Activated CD8-positive, alpha-beta T cell treated with anti-CD3 and anti-CD28 coated beads, Interleukin-2, amount 10 ng/mL, durations not matched to agents 7 days and 5 days (primary cell): ENCODE measurements at regions not wholly inside any gene's neighbourhood (a gene's known extent, or its start where the extent isn't known, plus 50 kb on each side); places are given as distances from the start of the nearest gene placed in this dataset.

ENCODE experiments used
- ATAC-seq: fragments of 150-1000 bp; cut with Tn5 transposase; one replicate; pipeline ENCODE4 v1.10.0; 2021; ENCODE audit warnings: moderate library complexity
- CTCF ChIA-PET: fragments of 350-600 bp; sonication (Branson Sonifier 250); formaldehyde crosslinking; loops from one replicate; lab custom pipeline; 2021; ENCODE audit warnings: antibody characterized with exemption; lab: Charles Lee
- POLR2A ChIA-PET: fragments of 350-600 bp; sonication (Branson Sonifier 250); formaldehyde crosslinking; loops from one replicate; lab custom pipeline; 2021; ENCODE audit warnings: antibody characterized with exemption; lab: Charles Lee
- DNase-seq: peaks from one replicate; pipeline ENCODE4 v3.0.0-alpha.2; 2020
- H3K27ac Mint-ChIP-seq: one replicate; pipeline ENCODE4 v1.8.0; 2021; ENCODE audit warnings: mild to moderate bottlenecking, mixed read lengths
- H3K27me3 Mint-ChIP-seq: one replicate; pipeline ENCODE4 v1.8.0; 2021; ENCODE audit warnings: low read depth, mixed read lengths
- H3K36me3 Mint-ChIP-seq: one replicate; pipeline ENCODE4 v1.8.0; 2021; ENCODE audit warnings: low read depth, mixed read lengths
- H3K4me1 Mint-ChIP-seq: one replicate; pipeline ENCODE4 v1.8.0; 2021; ENCODE audit warnings: low read depth, mixed read lengths
- H3K4me3 Mint-ChIP-seq: one replicate; pipeline ENCODE4 v1.8.0; 2021; ENCODE audit warnings: mild to moderate bottlenecking, mixed read lengths
- H3K9me3 Mint-ChIP-seq: one replicate; pipeline ENCODE4 v1.8.0; 2022; ENCODE audit warnings: mixed read lengths; ENCODE audit not compliant: insufficient read depth

GRCh38 chr16:6229186-6229585 lies 1103.5 kb upstream of the RBFOX1 start:
- Mint-ChIP-seq H3K27me3 (no peaks in the 10 kb centered on the region), H3K4me1 (no peaks in the 10 kb centered on the region), H3K27ac (no peak overlapping the region), H3K9me3 (peaks cover 4% of the 10 kb centered on the region), H3K36me3 (no peaks in the 10 kb centered on the region), H3K4me3 (no peak overlapping the region)
- ATAC-seq (no peak), DNase-seq (no peak)
- ChIA-PET POLR2A (no interaction called here), CTCF (no interaction called here)

- H3K27ac Mint-ChIP-seq, result no peak overlapping the region
- no peaks in the 10 kb centered on the region for H3K36me3 Mint-ChIP-seq
- H3K4me3 Mint-ChIP-seq, result no peak overlapping the region
- ChIA-PET POLR2A (no interaction called here), CTCF (no interaction called here)
- ATAC-seq (no peak), DNase-seq (no peak)
- H3K27me3 Mint-ChIP-seq, result no peaks in the 10 kb centered on the region
- no peaks in the 10 kb centered on the region for H3K9me3 Mint-ChIP-seq
- H3K4me1 Mint-ChIP-seq, result no peaks in the 10 kb centered on the region
Measured at GRCh38 chr16:6218855-6219254, 1113.8 kb upstream of the RBFOX1 start.

- ATAC-seq (no peak), DNase-seq (no peak)
- H3K9me3 Mint-ChIP-seq, result no peaks in the 10 kb centered on the region
- no peaks in the 10 kb centered on the region for H3K27me3 Mint-ChIP-seq
- no peaks in the 10 kb centered on the region for H3K4me1 Mint-ChIP-seq
- H3K27ac Mint-ChIP-seq, result no peak overlapping the region
- no peaks in the 10 kb centered on the region for H3K36me3 Mint-ChIP-seq
- POLR2A ChIA-PET, result no interaction called here
- H3K4me3 Mint-ChIP-seq, result no peak overlapping the region
- CTCF ChIA-PET, result no interaction called here
Measured at GRCh38 chr16:6216836-6217235, 1115.8 kb upstream of the RBFOX1 start.

- ChIA-PET POLR2A (no interaction called here), CTCF (no interaction called here)
- DNase-seq (no peak), ATAC-seq (no peak)
- no peaks in the 10 kb centered on the region for H3K36me3 Mint-ChIP-seq
- no peaks in the 10 kb centered on the region for H3K27me3 Mint-ChIP-seq
- H3K4me3 Mint-ChIP-seq, result no peak overlapping the region
- H3K4me1 Mint-ChIP-seq, result no peaks in the 10 kb centered on the region
- no peaks in the 10 kb centered on the region for H3K9me3 Mint-ChIP-seq
- H3K27ac Mint-ChIP-seq, result no peak overlapping the region
Measured at GRCh38 chr16:6211644-6212043, 1114.0 kb upstream of the EEF2KMT start.

GRCh38 chr16:6209355-6209930 lies 1111.8 kb upstream of the EEF2KMT start:
- CTCF ChIA-PET, result no interaction called here
- ATAC-seq (no peak), DNase-seq (no peak)
- no peaks in the 10 kb centered on the region for H3K27me3 Mint-ChIP-seq
- H3K36me3 Mint-ChIP-seq, result no peaks in the 10 kb centered on the region
- H3K27ac Mint-ChIP-seq, result no peak overlapping the region
- H3K9me3 Mint-ChIP-seq, result no peaks in the 10 kb centered on the region
- H3K4me1 Mint-ChIP-seq, result no peaks in the 10 kb centered on the region
- H3K4me3 Mint-ChIP-seq, result no peak overlapping the region
- POLR2A ChIA-PET, result no interaction called here

GRCh38 chr16:6207580-6207979 lies 1110.0 kb upstream of the EEF2KMT start:
- Mint-ChIP-seq H3K4me3 (no peak overlapping the region), H3K27me3 (no peaks in the 10 kb centered on the region), H3K4me1 (no peaks in the 10 kb centered on the region), H3K36me3 (no peaks in the 10 kb centered on the region), H3K27ac (no peak overlapping the region), H3K9me3 (no peaks in the 10 kb centered on the region)
- POLR2A ChIA-PET, result no interaction called here
- no peak for DNase-seq
- ATAC-seq, result no peak
- CTCF ChIA-PET, result no interaction called here

- no peak overlapping the region for H3K27ac Mint-ChIP-seq
- H3K4me3 Mint-ChIP-seq, result no peak overlapping the region
- H3K27me3 Mint-ChIP-seq, result no peaks in the 10 kb centered on the region
- ChIA-PET CTCF (no interaction called here), POLR2A (no interaction called here)
- DNase-seq (no peak), ATAC-seq (no peak)
- no peaks in the 10 kb centered on the region for H3K9me3 Mint-ChIP-seq
- H3K4me1 Mint-ChIP-seq, result no peaks in the 10 kb centered on the region
- no peaks in the 10 kb centered on the region for H3K36me3 Mint-ChIP-seq
Measured at GRCh38 chr16:6207124-6207523, 1109.5 kb upstream of the EEF2KMT start.

GRCh38 chr16:6206080-6206479 lies 1108.5 kb upstream of the EEF2KMT start:
- POLR2A ChIA-PET, result no interaction called here
- ATAC-seq (no peak), DNase-seq (no peak)
- no peaks in the 10 kb centered on the region for H3K27me3 Mint-ChIP-seq
- H3K27ac Mint-ChIP-seq, result no peak overlapping the region
- CTCF ChIA-PET, result no interaction called here
- H3K4me3 Mint-ChIP-seq, result no peak overlapping the region
- H3K9me3 Mint-ChIP-seq, result no peaks in the 10 kb centered on the region
- H3K36me3 Mint-ChIP-seq, result no peaks in the 10 kb centered on the region
- no peaks in the 10 kb centered on the region for H3K4me1 Mint-ChIP-seq

- ATAC-seq, result no peak
- no peak for DNase-seq
- POLR2A ChIA-PET, result no interaction called here
- Mint-ChIP-seq H3K27me3 (no peaks in the 10 kb centered on the region), H3K4me1 (no peaks in the 10 kb centered on the region), H3K27ac (no peak overlapping the region), H3K9me3 (no peaks in the 10 kb centered on the region), H3K36me3 (no peaks in the 10 kb centered on the region), H3K4me3 (no peak overlapping the region)
- CTCF ChIA-PET, result no interaction called here
Measured at GRCh38 chr16:6204945-6205344, 1107.3 kb upstream of the EEF2KMT start.

- H3K27ac Mint-ChIP-seq, result no peak overlapping the region
- DNase-seq (no peak), ATAC-seq (no peak)
- H3K36me3 Mint-ChIP-seq, result no peaks in the 10 kb centered on the region
- H3K9me3 Mint-ChIP-seq, result no peaks in the 10 kb centered on the region
- H3K4me3 Mint-ChIP-seq, result no peak overlapping the region
- POLR2A ChIA-PET, result no interaction called here
- CTCF ChIA-PET, result no interaction called here
- no peaks in the 10 kb centered on the region for H3K27me3 Mint-ChIP-seq
- H3K4me1 Mint-ChIP-seq, result no peaks in the 10 kb centered on the region
Measured at GRCh38 chr16:6200861-6201260, 1103.3 kb upstream of the EEF2KMT start.

GRCh38 chr16:6200271-6200670 lies 1102.7 kb upstream of the EEF2KMT start:
- no peak for ATAC-seq
- CTCF ChIA-PET, result no interaction called here

GRCh38 chr16:6195966-6196365 lies 1098.4 kb upstream of the EEF2KMT start:
- Mint-ChIP-seq H3K9me3 (peaks cover 13% of the 10 kb centered on the region), H3K36me3 (no peaks in the 10 kb centered on the region), H3K4me3 (no peak overlapping the region), H3K27me3 (no peaks in the 10 kb centered on the region), H3K27ac (no peak overlapping the region), H3K4me1 (no peaks in the 10 kb centered on the region)
- ChIA-PET CTCF (no interaction called here), POLR2A (no interaction called here)
- ATAC-seq (no peak), DNase-seq (no peak)

More at GRCh38 chr16:6200271-6200670, 1102.7 kb upstream of the EEF2KMT start:
- no peaks in the 10 kb centered on the region for H3K4me1 Mint-ChIP-seq
- no peaks in the 10 kb centered on the region for H3K36me3 Mint-ChIP-seq
- no peak overlapping the region for H3K4me3 Mint-ChIP-seq
- DNase-seq, result no peak
- no peaks in the 10 kb centered on the region for H3K9me3 Mint-ChIP-seq
- H3K27me3 Mint-ChIP-seq, result no peaks in the 10 kb centered on the region
- no peak overlapping the region for H3K27ac Mint-ChIP-seq
- POLR2A ChIA-PET, result no interaction called here

GRCh38 chr16:6193718-6194117 lies 1096.1 kb upstream of the EEF2KMT start:
- ChIA-PET CTCF (no interaction called here), POLR2A (interaction anchor here (0.5 kb wide), 1 partner anchor 68 kb away, joined by 3 read pairs; no protein-coding TSS in a partner anchor)
- Mint-ChIP-seq H3K4me3 (no peak overlapping the region), H3K4me1 (no peaks in the 10 kb centered on the region), H3K27me3 (no peaks in the 10 kb centered on the region), H3K27ac (no peak overlapping the region), H3K9me3 (peaks cover 14% of the 10 kb centered on the region), H3K36me3 (no peaks in the 10 kb centered on the region)
- ATAC-seq (no peak), DNase-seq (no peak)
